SK-N-SH treated with all-trans-retinoic acid at 6 μM for 48 hours (cell line): ENCODE measurements at regions not wholly inside any gene's neighbourhood (a gene's known extent, or its start where the extent isn't known, plus 50 kb on each side); places are given as distances from the start of the nearest gene placed in this dataset.

ENCODE experiments used
- ATAC-seq: fragments of 200-7000 bp; cut with Tn5 transposase; 3 replicates; pipeline ENCODE4 v1.9.1; 2020; ENCODE audit warnings: mild to moderate bottlenecking, moderate library complexity
- ARNTL ChIP-seq: fragments of 450-650 bp; formaldehyde crosslinking; IDR thresholded peaks from 2 replicates; pipeline ENCODE4 v1.5.0; 2020; ENCODE audit warnings: low read depth, mild to moderate bottlenecking, moderate library complexity, borderline replicate concordance
- BACH2 ChIP-seq: fragments of 250-450 bp; sonication (Bioruptor Pico); IDR thresholded peaks from 2 replicates; pipeline ENCODE4 v1.9.0; 2021; ENCODE audit warnings: mild to moderate bottlenecking, borderline replicate concordance
- CSDC2 ChIP-seq: fragments of 250-450 bp; sonication (Bioruptor Pico); IDR thresholded peaks from 2 replicates; pipeline ENCODE4 v1.5.0; 2020; ENCODE audit warnings: mild to moderate bottlenecking, moderate library complexity
- ESRRG ChIP-seq: fragments of 250-450 bp; sonication (Bioruptor Pico); IDR thresholded peaks from 2 replicates; pipeline ENCODE4 v1.6.1; 2021; ENCODE audit warnings: mild to moderate bottlenecking
- GLIS3 ChIP-seq: fragments of 250-450 bp; sonication (Bioruptor Pico); IDR thresholded peaks from 2 replicates; pipeline ENCODE4 v1.5.0; 2020; ENCODE audit warnings: mild to moderate bottlenecking, moderate library complexity
- ISL1 ChIP-seq: fragments of 250-450 bp; sonication (Bioruptor Pico); IDR thresholded peaks from 2 replicates; pipeline ENCODE4 v2.1.2; 2022; ENCODE audit warnings: mild to moderate bottlenecking, moderate library complexity
- OSR1 ChIP-seq: fragments of 250-450 bp; sonication (Bioruptor Pico); IDR thresholded peaks from 2 replicates; pipeline ENCODE4 v1.8.0; 2022; ENCODE audit warnings: moderate library complexity, mild to moderate bottlenecking, inconsistent platforms
- RARB ChIP-seq: fragments of 250-450 bp; sonication (Bioruptor Pico); IDR thresholded peaks from 2 replicates; pipeline ENCODE4 v1.8.0; 2021; ENCODE audit warnings: mild to moderate bottlenecking, moderate library complexity
- TCF4 ChIP-seq: fragments of 250-450 bp; sonication (Bioruptor Pico); IDR thresholded peaks from 2 replicates; pipeline ENCODE4 v1.8.0; 2021; ENCODE audit warnings: mild to moderate bottlenecking, moderate library complexity, borderline replicate concordance
- TOX ChIP-seq: fragments of 250-450 bp; sonication (Bioruptor Pico); IDR thresholded peaks from 2 replicates; pipeline ENCODE4 v1.8.0; 2021; ENCODE audit warnings: mild to moderate bottlenecking, moderate library complexity, borderline replicate concordance
- ZC3H10 ChIP-seq: fragments of 250-450 bp; sonication (Bioruptor Pico); IDR thresholded peaks from 2 replicates; pipeline ENCODE4 v1.5.1; 2021; ENCODE audit warnings: mild to moderate bottlenecking, moderate library complexity
- ZFP3 ChIP-seq: fragments of 250-450 bp; sonication (Bioruptor Pico); IDR thresholded peaks from 2 replicates; pipeline ENCODE4 v1.5.0; 2020; ENCODE audit warnings: mild to moderate bottlenecking, moderate library complexity
- ZFP30 ChIP-seq: fragments of 450-650 bp; formaldehyde crosslinking; IDR thresholded peaks from 2 replicates; pipeline ENCODE4 v1.5.0; 2022; ENCODE audit warnings: mild to moderate bottlenecking, moderate library complexity
- ZNF70 ChIP-seq: fragments of 450-650 bp; formaldehyde crosslinking; IDR thresholded peaks from 2 replicates; pipeline ENCODE4 v1.5.0; 2020; ENCODE audit warnings: mild to moderate bottlenecking, moderate library complexity
- ZNF8 ChIP-seq: fragments of 450-650 bp; formaldehyde crosslinking; IDR thresholded peaks from 2 replicates; pipeline ENCODE4 v1.5.0; 2020; ENCODE audit warnings: mild to moderate bottlenecking, moderate library complexity
- TF ChIP-seq, protein P1 (sequence below): fragments of 250-450 bp; sonication (Bioruptor Pico); IDR thresholded peaks from 2 replicates; pipeline ENCODE4 v1.8.0; 2020; ENCODE audit warnings: mild to moderate bottlenecking, moderate library complexity, borderline replicate concordance
- TF ChIP-seq, protein P2 (sequence below): fragments of 250-450 bp; sonication (Bioruptor Pico); IDR thresholded peaks from 2 replicates; pipeline ENCODE4 v1.5.1; 2020; ENCODE audit warnings: low read depth, mild to moderate bottlenecking, moderate library complexity
- TF ChIP-seq, protein P3 (sequence below): fragments of 250-450 bp; sonication (Bioruptor Pico); IDR thresholded peaks from 2 replicates; pipeline ENCODE4 v1.5.0; 2020; ENCODE audit warnings: mild to moderate bottlenecking, moderate library complexity

DNA sequence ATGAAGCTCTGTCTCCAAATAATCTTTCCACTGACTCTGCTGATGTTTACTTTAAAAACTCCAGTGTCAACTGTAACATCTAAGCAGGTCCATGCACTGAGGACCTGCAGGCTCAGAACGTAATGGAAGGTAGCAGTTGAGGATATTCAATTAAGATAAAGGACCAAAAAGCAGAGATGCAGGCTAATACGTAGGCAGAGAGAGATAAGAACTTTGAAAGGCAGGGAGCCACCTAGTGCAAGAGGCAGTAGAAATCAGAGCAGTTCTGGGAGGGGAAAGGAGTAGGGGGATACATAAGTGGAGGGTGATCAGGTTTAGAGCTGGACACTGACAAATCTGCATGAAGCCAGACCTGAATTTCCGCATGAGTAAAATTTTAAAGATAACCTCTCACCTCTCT lies 114.5 kb upstream of the POM121L12 start:
- ATAC-seq, result no peak
- TF ChIP-seq BACH2, result no peak
- no peak for TF ChIP-seq ISL1 (CRISPR knock-in tag)
- no peak for TF ChIP-seq RARB (CRISPR knock-in tag)
- TF ChIP-seq ESRRG (CRISPR knock-in tag), result no peak
- TF ChIP-seq OSR1 (CRISPR knock-in tag), result no peak
- no peak for TF ChIP-seq ZC3H10 (CRISPR knock-in tag)
- no peak for TF ChIP-seq CSDC2 (CRISPR knock-in tag)
- TF ChIP-seq, protein P1, sequence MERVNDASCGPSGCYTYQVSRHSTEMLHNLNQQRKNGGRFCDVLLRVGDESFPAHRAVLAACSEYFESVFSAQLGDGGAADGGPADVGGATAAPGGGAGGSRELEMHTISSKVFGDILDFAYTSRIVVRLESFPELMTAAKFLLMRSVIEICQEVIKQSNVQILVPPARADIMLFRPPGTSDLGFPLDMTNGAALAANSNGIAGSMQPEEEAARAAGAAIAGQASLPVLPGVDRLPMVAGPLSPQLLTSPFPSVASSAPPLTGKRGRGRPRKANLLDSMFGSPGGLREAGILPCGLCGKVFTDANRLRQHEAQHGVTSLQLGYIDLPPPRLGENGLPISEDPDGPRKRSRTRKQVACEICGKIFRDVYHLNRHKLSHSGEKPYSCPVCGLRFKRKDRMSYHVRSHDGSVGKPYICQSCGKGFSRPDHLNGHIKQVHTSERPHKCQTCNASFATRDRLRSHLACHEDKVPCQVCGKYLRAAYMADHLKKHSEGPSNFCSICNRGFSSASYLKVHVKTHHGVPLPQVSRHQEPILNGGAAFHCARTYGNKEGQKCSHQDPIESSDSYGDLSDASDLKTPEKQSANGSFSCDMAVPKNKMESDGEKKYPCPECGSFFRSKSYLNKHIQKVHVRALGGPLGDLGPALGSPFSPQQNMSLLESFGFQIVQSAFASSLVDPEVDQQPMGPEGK (CRISPR knock-in tag), result no peak
- TF ChIP-seq, protein P2, sequence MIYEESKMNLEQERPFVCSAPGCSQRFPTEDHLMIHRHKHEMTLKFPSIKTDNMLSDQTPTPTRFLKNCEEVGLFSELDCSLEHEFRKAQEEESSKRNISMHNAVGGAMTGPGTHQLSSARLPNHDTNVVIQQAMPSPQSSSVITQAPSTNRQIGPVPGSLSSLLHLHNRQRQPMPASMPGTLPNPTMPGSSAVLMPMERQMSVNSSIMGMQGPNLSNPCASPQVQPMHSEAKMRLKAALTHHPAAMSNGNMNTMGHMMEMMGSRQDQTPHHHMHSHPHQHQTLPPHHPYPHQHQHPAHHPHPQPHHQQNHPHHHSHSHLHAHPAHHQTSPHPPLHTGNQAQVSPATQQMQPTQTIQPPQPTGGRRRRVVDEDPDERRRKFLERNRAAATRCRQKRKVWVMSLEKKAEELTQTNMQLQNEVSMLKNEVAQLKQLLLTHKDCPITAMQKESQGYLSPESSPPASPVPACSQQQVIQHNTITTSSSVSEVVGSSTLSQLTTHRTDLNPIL, result no peak
- TF ChIP-seq GLIS3, result no peak
- TF ChIP-seq TCF4, result peak; percentile 52; the same call in 1 of the 2 replicates
- TF ChIP-seq ZFP3, result no peak
- 0 out of 2 replicates have a peak, but pooled peaks have one; percentile 10 for TF ChIP-seq ZNF70 (CRISPR knock-in tag)
- TF ChIP-seq, protein P3, sequence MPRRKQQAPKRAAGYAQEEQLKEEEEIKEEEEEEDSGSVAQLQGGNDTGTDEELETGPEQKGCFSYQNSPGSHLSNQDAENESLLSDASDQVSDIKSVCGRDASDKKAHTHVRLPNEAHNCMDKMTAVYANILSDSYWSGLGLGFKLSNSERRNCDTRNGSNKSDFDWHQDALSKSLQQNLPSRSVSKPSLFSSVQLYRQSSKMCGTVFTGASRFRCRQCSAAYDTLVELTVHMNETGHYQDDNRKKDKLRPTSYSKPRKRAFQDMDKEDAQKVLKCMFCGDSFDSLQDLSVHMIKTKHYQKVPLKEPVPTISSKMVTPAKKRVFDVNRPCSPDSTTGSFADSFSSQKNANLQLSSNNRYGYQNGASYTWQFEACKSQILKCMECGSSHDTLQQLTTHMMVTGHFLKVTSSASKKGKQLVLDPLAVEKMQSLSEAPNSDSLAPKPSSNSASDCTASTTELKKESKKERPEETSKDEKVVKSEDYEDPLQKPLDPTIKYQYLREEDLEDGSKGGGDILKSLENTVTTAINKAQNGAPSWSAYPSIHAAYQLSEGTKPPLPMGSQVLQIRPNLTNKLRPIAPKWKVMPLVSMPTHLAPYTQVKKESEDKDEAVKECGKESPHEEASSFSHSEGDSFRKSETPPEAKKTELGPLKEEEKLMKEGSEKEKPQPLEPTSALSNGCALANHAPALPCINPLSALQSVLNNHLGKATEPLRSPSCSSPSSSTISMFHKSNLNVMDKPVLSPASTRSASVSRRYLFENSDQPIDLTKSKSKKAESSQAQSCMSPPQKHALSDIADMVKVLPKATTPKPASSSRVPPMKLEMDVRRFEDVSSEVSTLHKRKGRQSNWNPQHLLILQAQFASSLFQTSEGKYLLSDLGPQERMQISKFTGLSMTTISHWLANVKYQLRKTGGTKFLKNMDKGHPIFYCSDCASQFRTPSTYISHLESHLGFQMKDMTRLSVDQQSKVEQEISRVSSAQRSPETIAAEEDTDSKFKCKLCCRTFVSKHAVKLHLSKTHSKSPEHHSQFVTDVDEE (CRISPR knock-in tag), result peak; percentile 57; the same call in 1 of the 2 replicates
- no peak for TF ChIP-seq ZNF8
- TF ChIP-seq ARNTL (CRISPR knock-in tag), result no peak

DNA sequence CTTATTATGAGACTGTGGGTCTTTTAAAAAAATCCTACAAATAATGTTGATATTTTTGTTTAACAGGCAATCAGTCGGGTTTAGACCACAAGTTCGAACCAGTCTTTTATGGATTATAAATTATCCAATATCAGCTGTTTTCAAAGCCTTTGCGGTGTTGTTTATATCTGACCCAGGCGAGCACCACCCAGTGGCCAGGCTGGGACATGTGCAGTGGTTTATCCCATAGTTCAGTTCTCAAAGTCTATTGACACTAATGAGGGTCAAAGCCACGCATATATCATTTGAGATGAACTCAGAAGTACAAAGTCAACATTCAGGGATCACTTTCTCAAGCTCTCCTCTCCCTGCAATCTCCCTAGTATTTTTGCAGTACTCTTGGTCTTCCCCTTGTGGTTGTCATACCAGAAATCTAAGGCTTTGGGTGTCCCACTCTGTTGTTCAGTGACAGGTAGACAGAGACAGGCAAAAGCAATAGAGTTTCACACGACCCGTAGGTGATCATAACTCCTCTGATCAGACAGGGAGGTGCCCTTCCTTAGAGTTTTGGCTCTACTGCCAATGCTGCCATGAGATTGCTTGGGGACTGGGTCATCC lies 117.4 kb upstream of the POM121L12 start:
- no peak for ATAC-seq
- TF ChIP-seq ZFP3, result no peak
- TF ChIP-seq TOX, result no peak
- TF ChIP-seq BACH2, result no peak
- TF ChIP-seq RARB (CRISPR knock-in tag), result no peak
- TF ChIP-seq ESRRG (CRISPR knock-in tag), result no peak
- no peak for TF ChIP-seq ZC3H10 (CRISPR knock-in tag)
- TF ChIP-seq ZNF70 (CRISPR knock-in tag), result no peak
- TF ChIP-seq ZNF8, result no peak
- TF ChIP-seq, protein P2, result no peak

DNA sequence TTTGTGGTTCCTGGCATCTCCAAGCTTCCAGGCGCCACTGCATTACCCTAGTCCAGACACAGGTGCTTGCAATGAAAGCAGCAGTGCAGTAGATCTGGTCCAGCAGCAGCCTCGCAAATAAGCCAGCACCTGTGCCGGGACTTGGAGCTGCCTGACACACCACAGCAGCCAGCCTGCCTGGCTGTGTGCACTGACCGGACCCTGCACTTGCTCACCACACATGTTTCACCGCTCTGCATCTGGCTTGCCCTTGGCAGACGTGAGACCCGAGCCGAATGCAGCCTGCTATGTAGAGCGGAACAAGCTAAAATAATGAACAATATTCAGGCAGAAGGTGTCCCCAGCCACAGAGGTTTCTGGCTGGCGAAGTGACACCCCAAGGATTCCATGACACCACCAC lies 123.6 kb upstream of the POM121L12 start:
- no peak for ATAC-seq
- TF ChIP-seq ZFP30 (CRISPR knock-in tag) (no peak), TCF4 (no peak), ZNF8 (no peak), ARNTL (CRISPR knock-in tag) (no peak), BACH2 (no peak), ISL1 (CRISPR knock-in tag) (no peak)
- TF ChIP-seq, protein P1 (CRISPR knock-in tag), result no peak
- TF ChIP-seq, protein P3 (CRISPR knock-in tag), result no peak
- TF ChIP-seq, protein P2, result no peak
